Panc1 (cell line): ENCODE measurements at regions not wholly inside any gene's neighbourhood (a gene's known extent, or its start where the extent isn't known, plus 50 kb on each side); places are given as distances from the start of the nearest gene placed in this dataset.

Experiments
- CTCF ChIP-seq: fragments of 450-650 bp; IDR thresholded peaks from 2 replicates; pipeline ENCODE4 v1.5.1; 2017; ENCODE audit warnings: mild to moderate bottlenecking
- POLR2AphosphoS5 ChIP-seq: IDR thresholded peaks from 2 replicates; pipeline ENCODE4 v1.6.1; 2012; ENCODE audit warnings: mild to moderate bottlenecking, low read depth, low read length, moderate library complexity
- REST ChIP-seq, 2 experiments: IDR thresholded peaks; 2 replicates each; pipeline ENCODE4 v1.6.1; 2011 to 2012; ENCODE audit warnings: low read depth in 2 of 2, control low read depth in 1 of 2, low read length in 1 of 2, mild to moderate bottlenecking in 1 of 2, moderate library complexity in 1 of 2; ENCODE audit not compliant: insufficient read depth in 1 of 2
- SIN3A ChIP-seq: IDR thresholded peaks from 2 replicates; pipeline ENCODE4 v1.6.1; 2012; ENCODE audit warnings: low read depth, mild to moderate bottlenecking, low read length, moderate library complexity, borderline replicate concordance; ENCODE audit not compliant: insufficient read depth
- TCF7L2 ChIP-seq: IDR thresholded peaks from 2 replicates; pipeline ENCODE4 v1.6.1; 2011; ENCODE audit warnings: mild to moderate bottlenecking, low read depth, low read length, inconsistent platforms

DNA sequence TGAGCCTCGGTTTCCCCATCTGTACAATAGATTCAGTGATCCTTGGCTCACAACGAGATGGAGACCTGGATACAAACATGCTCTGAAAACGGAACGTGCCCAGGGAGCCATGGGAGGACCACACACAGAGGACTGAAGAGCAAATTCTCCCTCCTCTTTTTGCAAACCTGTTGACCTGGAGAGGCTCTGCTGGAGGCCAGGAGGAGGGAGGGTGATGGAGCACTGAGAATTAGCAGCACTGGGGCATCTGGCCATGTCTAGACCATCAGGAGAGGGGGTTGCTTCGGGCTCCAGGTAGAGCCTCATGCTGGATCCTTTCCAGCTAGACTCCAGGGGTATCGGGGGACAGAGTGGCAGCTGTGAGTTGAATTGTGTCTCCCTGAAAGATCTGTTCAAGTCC lies 97.4 kb upstream of the GPR26 start:
- TF ChIP-seq CTCF, result no peak
- no peak for TF ChIP-seq TCF7L2
- no peak for TF ChIP-seq POLR2AphosphoS5
- TF ChIP-seq REST (IDR thresholded peaks at IDR 0.05; ENCODE audit: insufficient read depth in 1 of 2, low read depth in 2 of 2, low read length in 1 of 2), result no peak
- TF ChIP-seq SIN3A, result no peak
